PC-3 (cell line): ENCODE measurements at regions not wholly inside any gene's neighbourhood (a gene's known extent, or its start where the extent isn't known, plus 50 kb on each side); places are given as distances from the start of the nearest gene placed in this dataset.

ENCODE experiments used
- ATAC-seq: fragments of 200-7000 bp; cut with Tn5 transposase; 2 replicates; pipeline ENCODE4 v1.9.1; 2020; ENCODE audit warnings: mild to moderate bottlenecking, moderate library complexity
- BruUV-seq: library from RNA; stranded (reverse); fragments of 400-500 nt; replicated peaks from 2 replicates; lab custom pipeline; 2021; lab: Mats Ljungman, UMichigan
- CTCF ChIA-PET: fragments of 300-600 bp; sonication (Branson Sonifier 250); formaldehyde crosslinking; loops from one replicate; lab custom pipeline; 2022; ENCODE audit warnings: antibody characterized with exemption; lab: Charles Lee
- POLR2A ChIA-PET: fragments of 300-600 bp; sonication (Branson Sonifier 250); formaldehyde crosslinking; loops from one replicate; lab custom pipeline; 2022; ENCODE audit warnings: antibody characterized with exemption; ENCODE audit not compliant: unreplicated experiment; lab: Charles Lee
- DNase-seq: peaks from one replicate; pipeline ENCODE4 v3.0.0-alpha.2; 2015
- H2AFZ ChIP-seq: fragments of 300-600 bp; sonication (generic); 2 replicates; pipeline ENCODE4 v1.6.0; 2016; ENCODE audit warnings: antibody characterized with exemption, low read length
- H3F3A ChIP-seq: fragments of 300-600 bp; sonication (generic); one replicate; pipeline ENCODE4 v1.6.0; 2017; ENCODE audit warnings: antibody characterized with exemption, low read length, control low read depth, mild to moderate bottlenecking; ENCODE audit not compliant: unreplicated experiment
- H3K27ac ChIP-seq: fragments of 300-600 bp; sonication (generic); 2 replicates; pipeline ENCODE4 v1.5.1; 2016; ENCODE audit warnings: mild to moderate bottlenecking, low read length
- H3K27me3 ChIP-seq: fragments of 300-600 bp; sonication (generic); 2 replicates; pipeline ENCODE4 v1.6.1; 2016; ENCODE audit warnings: low read length, mixed read lengths
- H3K36me3 ChIP-seq: fragments of 300-600 bp; sonication (generic); 2 replicates; pipeline ENCODE4 v1.6.1; 2016; ENCODE audit warnings: low read depth, mixed run types, low read length, mixed read lengths
- H3K4me1 ChIP-seq: fragments of 300-600 bp; sonication (generic); 2 replicates; pipeline ENCODE4 v1.5.1; 2016; ENCODE audit warnings: low read length; ENCODE audit not compliant: insufficient read depth
- H3K4me2 ChIP-seq: fragments of 300-600 bp; sonication (generic); 2 replicates; pipeline ENCODE4 v1.6.0; 2016; ENCODE audit warnings: low read length
- H3K4me3 ChIP-seq: fragments of 300-600 bp; sonication (generic); 2 replicates; pipeline ENCODE4 v1.5.1; 2016; ENCODE audit warnings: mild to moderate bottlenecking, low read length, mixed read lengths
- H3K79me2 ChIP-seq: fragments of 300-600 bp; sonication (generic); 2 replicates; pipeline ENCODE4 v1.6.1; 2017; ENCODE audit warnings: low read length, mixed read lengths
- H3K9ac ChIP-seq: fragments of 300-600 bp; sonication (generic); 2 replicates; pipeline ENCODE4 v1.6.0; 2016; ENCODE audit warnings: mild to moderate bottlenecking, low read length
- H3K9me2 ChIP-seq: fragments of 300-600 bp; sonication (generic); replicated peaks from 2 replicates; pipeline ENCODE4 v1.6.1; 2016; ENCODE audit warnings: mixed run types, low read length, mixed read lengths
- H3K9me3 ChIP-seq: fragments of 300-600 bp; sonication (generic); 2 replicates; pipeline ENCODE4 v1.6.1; 2016; ENCODE audit warnings: low read length, mixed read lengths
- H4K20me1 ChIP-seq: fragments of 300-600 bp; sonication (generic); 2 replicates; pipeline ENCODE4 v1.6.1; 2016; ENCODE audit warnings: low read length, mixed read lengths
- EZH2 ChIP-seq: fragments of 300-600 bp; sonication (generic); IDR thresholded peaks from one replicate; pipeline ENCODE4 v1.6.1; 2017; ENCODE audit warnings: antibody characterized with exemption, mild to moderate bottlenecking, low read length; ENCODE audit not compliant: unreplicated experiment
- EZH2phosphoT487 ChIP-seq: fragments of 300-600 bp; sonication (generic); IDR thresholded peaks from 2 replicates; pipeline ENCODE4 v1.6.1; 2018; ENCODE audit warnings: mild to moderate bottlenecking, antibody characterized with exemption, low read length, borderline replicate concordance
- intact Hi-C: fragments of 100-400 bp; cut with micrococcal nuclease; formaldehyde crosslinking; loops from 2 replicates; pipeline ENCODE4 v1.9.0; 2023
- TF ChIP-seq, protein P1 (sequence below): fragments of 300-600 bp; sonication (generic); conservative IDR thresholded peaks from 2 replicates; pipeline ENCODE4 v1.5.1; 2017; ENCODE audit warnings: antibody characterized with exemption, low read depth, mild to moderate bottlenecking, low read length

DNA sequence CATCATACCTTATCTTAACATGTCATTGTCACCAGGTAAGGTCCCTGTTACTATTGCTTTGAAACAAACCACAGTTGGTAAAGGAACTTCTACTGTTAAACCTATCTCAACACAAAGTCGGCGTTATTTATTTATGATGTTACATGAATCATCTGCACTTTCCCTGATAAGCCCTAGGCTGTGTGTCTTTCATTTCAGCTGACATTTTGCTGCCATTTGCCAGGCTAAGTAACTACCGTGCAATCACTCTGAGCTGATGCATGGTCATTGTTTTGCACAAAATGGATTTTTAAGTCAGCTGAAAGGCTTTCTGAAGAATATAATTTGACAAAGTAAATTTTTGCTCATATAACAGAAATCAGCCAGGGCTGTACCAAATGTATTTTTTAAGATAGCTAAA lies 546.5 kb downstream of the ZNF608 start:
- ChIA-PET CTCF (no interaction called here), POLR2A (no interaction called here)
- Histone ChIP-seq H2AFZ (no peak overlapping the region), H3K4me2 (no peak overlapping the region), H3K9ac (no peak overlapping the region), H3K36me3 (no peaks in the 10 kb centered on the region), H3K27me3 (no peaks in the 10 kb centered on the region), H4K20me1 (no peaks in the 10 kb centered on the region), H3K9me2 (no peaks in the 10 kb centered on the region), H3K9me3 (no peaks in the 10 kb centered on the region), H3F3A (no peaks in the 10 kb centered on the region), H3K4me3 (no peak overlapping the region), H3K4me1 (no peaks in the 10 kb centered on the region), H3K27ac (no peak overlapping the region), H3K79me2 (no peaks in the 10 kb centered on the region)
- TF ChIP-seq, protein P1, sequence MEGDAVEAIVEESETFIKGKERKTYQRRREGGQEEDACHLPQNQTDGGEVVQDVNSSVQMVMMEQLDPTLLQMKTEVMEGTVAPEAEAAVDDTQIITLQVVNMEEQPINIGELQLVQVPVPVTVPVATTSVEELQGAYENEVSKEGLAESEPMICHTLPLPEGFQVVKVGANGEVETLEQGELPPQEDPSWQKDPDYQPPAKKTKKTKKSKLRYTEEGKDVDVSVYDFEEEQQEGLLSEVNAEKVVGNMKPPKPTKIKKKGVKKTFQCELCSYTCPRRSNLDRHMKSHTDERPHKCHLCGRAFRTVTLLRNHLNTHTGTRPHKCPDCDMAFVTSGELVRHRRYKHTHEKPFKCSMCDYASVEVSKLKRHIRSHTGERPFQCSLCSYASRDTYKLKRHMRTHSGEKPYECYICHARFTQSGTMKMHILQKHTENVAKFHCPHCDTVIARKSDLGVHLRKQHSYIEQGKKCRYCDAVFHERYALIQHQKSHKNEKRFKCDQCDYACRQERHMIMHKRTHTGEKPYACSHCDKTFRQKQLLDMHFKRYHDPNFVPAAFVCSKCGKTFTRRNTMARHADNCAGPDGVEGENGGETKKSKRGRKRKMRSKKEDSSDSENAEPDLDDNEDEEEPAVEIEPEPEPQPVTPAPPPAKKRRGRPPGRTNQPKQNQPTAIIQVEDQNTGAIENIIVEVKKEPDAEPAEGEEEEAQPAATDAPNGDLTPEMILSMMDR = no peak
- no peak for TF ChIP-seq EZH2phosphoT487
- TF ChIP-seq EZH2 = no peak
- peak; percentile 38; the same call in 1 of the 2 replicates for ATAC-seq
- BruUV-seq = no TSS peak
- intact Hi-C loops = no loop called here
- peak; percentile 16 for DNase-seq

GRCh38 chr5:124195411-124195810 lies 551.0 kb downstream of the ZNF608 start:
- Histone ChIP-seq H3K27me3 (no peaks in the 10 kb centered on the region), H3K36me3 (no peaks in the 10 kb centered on the region), H3F3A (no peaks in the 10 kb centered on the region), H3K9me2 (no peaks in the 10 kb centered on the region), H3K79me2 (no peaks in the 10 kb centered on the region), H3K4me1 (peaks cover 4% of the 10 kb centered on the region; the same call in 1 of the 2 replicates), H3K9ac (no peak overlapping the region), H3K4me2 (no peak overlapping the region), H3K4me3 (no peak overlapping the region), H3K27ac (no peak overlapping the region), H3K9me3 (no peaks in the 10 kb centered on the region), H4K20me1 (no peaks in the 10 kb centered on the region), H2AFZ (no peak overlapping the region)
- no TSS peak for BruUV-seq
- ChIA-PET POLR2A (no interaction called here), CTCF (no interaction called here)
- intact Hi-C loops = no loop called here
- no peak for ATAC-seq
- TF ChIP-seq EZH2 = no peak
- TF ChIP-seq, protein P1 = no peak
- no peak for TF ChIP-seq EZH2phosphoT487
- DNase-seq = peak; percentile 22

DNA sequence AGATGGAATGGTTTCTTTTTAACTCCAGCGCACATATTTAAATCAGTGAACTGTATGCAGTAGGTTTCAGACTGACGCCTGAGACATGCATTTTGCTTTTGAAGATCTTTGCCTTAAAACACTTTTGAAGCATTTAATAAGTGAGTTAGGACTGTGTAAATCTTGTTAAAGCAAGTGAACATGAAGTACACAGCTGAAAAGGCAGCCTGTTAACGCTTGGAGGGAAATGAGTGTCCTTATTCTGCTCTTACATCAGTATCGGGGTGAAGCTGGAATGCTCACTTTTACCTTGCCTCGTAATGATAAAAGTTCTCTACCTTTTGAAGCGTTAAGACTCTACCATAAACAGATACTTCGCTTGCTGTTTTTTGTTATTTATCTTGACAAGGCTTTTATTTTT lies 552.2 kb downstream of the ZNF608 start:
- intact Hi-C loops = no loop called here
- ATAC-seq = no peak
- Histone ChIP-seq H4K20me1 (no peaks in the 10 kb centered on the region), H3K9me3 (no peaks in the 10 kb centered on the region), H3K4me2 (no peak overlapping the region), H3K36me3 (no peaks in the 10 kb centered on the region), H3K79me2 (no peaks in the 10 kb centered on the region), H2AFZ (no peak overlapping the region), H3K9ac (no peak overlapping the region), H3F3A (no peaks in the 10 kb centered on the region), H3K4me3 (no peak overlapping the region), H3K4me1 (peaks cover 4% of the 10 kb centered on the region; the same call in 1 of the 2 replicates), H3K27ac (no peak overlapping the region), H3K27me3 (no peaks in the 10 kb centered on the region), H3K9me2 (no peaks in the 10 kb centered on the region)
- ChIA-PET CTCF (no interaction called here), POLR2A (no interaction called here)
- DNase-seq = no peak
- TF ChIP-seq EZH2 (no peak), EZH2phosphoT487 (no peak)
- TF ChIP-seq, protein P1 = no peak
- no TSS peak for BruUV-seq
